GM19043 (cell line): ENCODE measurements at regions not wholly inside any gene's neighbourhood (a gene's known extent, or its start where the extent isn't known, plus 50 kb on each side); places are given as distances from the start of the nearest gene placed in this dataset.

ENCODE experiments used
- ATAC-seq: cut with Tn5 transposase; IDR thresholded peaks from one replicate; pipeline ENCODE4 v1.9.1; 2021; ENCODE audit warnings: low read depth; ENCODE audit not compliant: unreplicated experiment

DNA sequence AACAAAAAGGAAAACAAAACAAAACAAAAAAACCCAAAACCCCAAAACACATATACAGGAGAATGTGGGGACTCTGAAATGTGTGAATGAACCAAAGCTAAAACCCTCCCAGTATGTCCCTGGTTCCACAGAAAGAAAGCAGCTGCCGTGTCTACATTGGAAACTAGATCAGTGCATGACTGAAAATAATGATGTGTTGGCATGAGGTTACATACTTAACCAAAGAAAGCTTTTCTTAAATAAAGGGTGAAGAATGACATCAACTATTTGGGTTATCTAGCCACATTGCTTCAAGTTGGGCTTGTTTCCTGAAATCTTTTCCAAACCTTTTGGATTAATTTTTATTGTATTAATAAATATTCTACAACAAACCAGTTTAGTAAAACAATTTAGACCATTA lies 91.9 kb upstream of the FN1 start:
- ATAC-seq, result no peak

- ATAC-seq, result no peak
Observed at GRCh38 chr2:215526341-215526740, 90.5 kb upstream of the FN1 start.

GRCh38 chr2:215522237-215522636 lies 86.4 kb upstream of the FN1 start:
- no peak for ATAC-seq

- ATAC-seq, result no peak
Observed at GRCh38 chr2:215521031-215521430, 85.2 kb upstream of the FN1 start.

- no peak for ATAC-seq
Observed at GRCh38 chr2:215517391-215517790, 81.5 kb upstream of the FN1 start.

DNA sequence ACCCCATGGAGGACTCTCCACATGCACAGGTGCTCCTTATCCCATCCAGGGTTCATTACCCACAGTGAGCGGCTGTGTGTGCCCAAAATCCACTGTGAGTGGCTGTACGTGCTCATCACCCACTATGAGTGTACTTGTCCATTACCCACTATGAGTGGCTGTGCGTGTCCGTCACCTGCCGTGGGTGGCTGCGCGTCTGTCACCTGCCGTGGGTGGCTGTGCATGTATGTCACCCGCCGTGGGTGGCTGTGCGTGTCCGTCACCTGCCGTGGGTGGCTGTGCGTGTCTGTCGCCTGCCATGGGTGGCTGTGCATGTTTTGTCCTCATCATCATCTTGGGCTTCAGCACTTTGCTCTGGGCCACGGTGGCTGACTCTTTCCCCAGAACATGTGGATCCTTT lies 78.6 kb upstream of the FN1 start:
- ATAC-seq, result no peak

GRCh38 chr2:215511454-215512346 lies 75.8 kb upstream of the FN1 start:
- no peak for ATAC-seq

- ATAC-seq, result no peak
Observed at GRCh38 chr2:215507836-215508235, 72.0 kb upstream of the FN1 start.

- no peak for ATAC-seq
Observed at GRCh38 chr2:215507136-215507535, 71.3 kb upstream of the FN1 start.

DNA sequence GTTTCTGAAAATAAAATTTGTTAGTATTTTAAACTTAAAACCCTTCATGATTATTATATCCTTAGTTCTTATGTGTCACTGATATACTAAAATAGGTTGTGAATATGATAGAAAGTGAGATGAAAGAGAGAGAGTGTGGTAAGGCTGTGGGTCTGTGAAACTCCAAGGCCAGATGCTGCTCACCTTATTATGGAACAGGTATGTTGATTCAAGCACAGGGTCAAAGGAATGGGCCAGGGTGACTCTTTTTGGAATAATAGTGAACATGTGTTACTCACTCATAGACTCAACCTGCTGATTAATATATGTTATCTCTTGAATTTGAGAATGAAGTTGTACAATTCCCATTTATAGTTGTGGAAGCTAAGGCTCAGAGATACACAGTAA lies 70.7 kb upstream of the FN1 start:
- ATAC-seq, result no peak

- ATAC-seq, result no peak
Observed at GRCh38 chr2:215505044-215505786, 69.3 kb upstream of the FN1 start.

DNA sequence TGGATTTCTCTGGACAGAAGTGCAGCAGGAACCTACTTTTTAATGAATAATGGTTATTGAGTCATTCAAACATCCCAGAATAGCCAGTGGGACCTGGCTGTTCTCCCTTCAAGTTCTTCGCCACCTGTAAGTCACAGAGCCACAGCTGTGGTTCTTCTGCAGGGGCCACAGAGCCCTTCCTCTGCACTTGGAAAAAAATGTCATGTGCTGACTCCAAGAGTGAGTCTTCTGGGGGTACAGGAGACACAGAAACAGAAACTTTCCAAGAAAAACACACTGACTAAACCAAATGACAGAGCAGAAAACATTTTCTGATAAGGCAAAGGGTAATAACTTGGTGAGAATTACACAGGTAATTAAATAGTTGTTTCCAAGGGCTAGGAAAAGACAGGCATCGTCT lies 68.7 kb upstream of the FN1 start:
- ATAC-seq, result no peak

DNA sequence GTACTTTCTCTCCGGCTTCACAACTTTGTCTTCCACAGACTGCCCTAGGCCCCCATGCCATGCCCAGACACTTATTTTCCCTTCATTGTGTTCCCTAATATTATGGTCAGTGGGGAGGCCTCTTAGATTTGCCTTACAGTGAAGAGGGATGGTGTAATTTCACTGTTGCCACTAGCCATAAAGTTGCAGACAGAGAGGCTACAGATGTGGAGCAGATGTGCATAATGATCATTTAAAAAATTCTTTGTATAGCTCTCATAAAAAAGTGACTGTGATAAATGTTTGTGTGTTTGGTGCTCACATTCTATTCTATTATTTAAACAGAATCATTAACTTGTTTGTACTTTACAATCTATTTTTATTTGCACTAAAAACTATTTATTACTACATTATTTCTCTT lies 67.5 kb upstream of the FN1 start:
- ATAC-seq, result no peak

GRCh38 chr2:215500466-215500865 lies 64.6 kb upstream of the FN1 start:
- no peak for ATAC-seq

DNA sequence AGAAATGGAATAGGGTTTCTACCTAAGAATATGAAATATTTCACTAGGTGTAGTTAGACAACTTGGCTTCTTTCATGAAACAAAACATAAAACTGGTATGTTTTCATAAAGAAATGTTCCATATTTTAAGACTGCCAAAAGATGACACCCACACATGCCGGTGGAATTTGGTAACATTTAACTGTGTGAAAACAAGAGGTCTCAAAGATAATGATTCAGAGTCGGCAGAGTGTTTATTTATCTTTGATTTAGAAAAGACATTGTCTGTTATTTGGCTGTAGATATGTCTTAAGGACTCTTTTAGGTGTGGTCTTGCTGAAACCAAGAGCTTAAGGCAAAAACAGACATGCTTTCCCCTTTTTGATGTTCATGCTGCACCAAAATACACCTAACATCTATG lies 63.5 kb upstream of the FN1 start:
- ATAC-seq, result no peak

DNA sequence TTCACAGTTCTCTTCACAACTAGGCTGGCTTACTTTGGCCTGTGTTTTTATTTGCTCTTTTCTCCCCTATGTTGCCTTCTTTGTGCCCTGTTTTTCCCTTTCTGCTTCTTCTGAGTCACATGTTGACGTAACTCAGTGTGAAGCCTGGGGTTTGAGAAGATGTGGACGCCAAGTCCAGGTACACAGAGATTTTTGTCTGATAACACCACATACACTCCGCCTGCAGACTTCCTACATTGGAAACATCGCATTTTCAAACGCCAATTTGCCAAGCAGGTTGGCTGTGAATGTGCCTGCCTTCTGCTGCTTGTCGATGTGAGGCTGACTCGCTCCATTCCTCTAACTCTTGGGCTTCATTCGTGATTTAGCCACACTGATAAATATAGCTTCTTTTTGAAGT lies 62.6 kb upstream of the FN1 start:
- ATAC-seq, result no peak

- no peak for ATAC-seq
Observed at GRCh38 chr2:215493376-215493775, 57.5 kb upstream of the FN1 start.

- no peak for ATAC-seq
Observed at GRCh38 chr2:215489288-215489848, 53.5 kb upstream of the FN1 start.

DNA sequence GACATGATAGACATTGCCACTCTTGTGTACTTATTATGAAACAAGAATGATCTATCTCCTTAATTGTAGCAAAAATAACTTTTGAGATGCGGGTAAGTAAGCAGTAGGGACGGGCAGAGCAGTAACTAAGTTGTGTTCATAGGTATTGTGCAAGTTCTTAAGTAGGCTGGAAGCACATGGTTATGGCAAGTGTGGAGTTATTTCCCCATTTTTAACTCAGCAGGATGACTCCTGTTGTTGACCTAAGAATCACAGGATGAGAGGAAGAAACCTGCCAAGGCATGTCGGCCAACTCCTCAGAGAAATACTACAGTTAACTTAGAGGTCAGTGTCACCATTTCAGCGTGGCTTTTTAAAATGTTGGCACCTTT lies 51.1 kb upstream of the FN1 start:
- no peak for ATAC-seq

GRCh38 chr2:215486291-215487001 lies 50.6 kb upstream of the FN1 start:
- no peak for ATAC-seq
